Activated CD4-positive, alpha-beta T cell treated with anti-CD3 and anti-CD28 coated beads for 48 hours (primary cell): ENCODE measurements at regions not wholly inside any gene's neighbourhood (a gene's known extent, or its start where the extent isn't known, plus 50 kb on each side); places are given as distances from the start of the nearest gene placed in this dataset.

Experiments used
- DNase-seq: peaks from one replicate; pipeline ENCODE4 v3.0.0-alpha.2; 2020

DNA sequence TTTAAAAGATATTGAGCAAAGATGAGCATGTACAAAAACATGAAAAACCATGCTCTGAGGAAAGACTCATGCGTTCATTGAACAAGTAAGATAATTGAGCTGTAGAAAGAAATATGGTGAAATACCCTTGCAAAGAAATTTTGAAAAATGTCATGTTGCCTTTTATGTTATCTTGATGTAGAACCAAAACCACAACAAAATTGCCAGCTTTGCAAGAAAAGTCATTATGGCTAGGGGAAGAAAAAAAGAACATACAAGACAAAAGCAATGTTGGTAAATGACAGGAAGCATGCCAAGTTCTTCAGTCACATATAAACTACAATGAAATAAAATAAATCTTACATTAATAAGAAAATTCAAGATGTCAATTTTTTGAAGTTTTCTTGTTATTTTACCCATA is 368.0 kb downstream of the IRX1 start:
- DNase-seq, result no peak

DNA sequence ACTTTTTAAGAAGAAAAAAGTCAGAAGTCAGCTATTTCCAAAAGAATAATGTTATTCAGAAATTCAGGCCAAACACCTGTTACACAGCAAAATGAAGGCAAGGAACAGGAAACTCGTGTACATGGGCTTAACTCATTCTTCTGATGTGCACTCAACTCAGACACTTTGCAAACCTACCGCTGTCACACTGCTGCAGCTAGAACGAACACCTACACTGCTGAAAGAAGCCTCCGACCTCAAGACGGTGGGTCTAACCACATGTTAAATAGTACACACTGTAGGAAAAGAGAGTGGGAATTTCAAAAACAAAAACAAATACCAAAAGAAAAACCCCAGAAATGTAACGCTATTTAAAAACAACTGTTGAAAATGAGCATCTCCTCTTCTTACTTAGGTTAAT is 384.5 kb downstream of the IRX1 start:
- DNase-seq, result no peak

DNA sequence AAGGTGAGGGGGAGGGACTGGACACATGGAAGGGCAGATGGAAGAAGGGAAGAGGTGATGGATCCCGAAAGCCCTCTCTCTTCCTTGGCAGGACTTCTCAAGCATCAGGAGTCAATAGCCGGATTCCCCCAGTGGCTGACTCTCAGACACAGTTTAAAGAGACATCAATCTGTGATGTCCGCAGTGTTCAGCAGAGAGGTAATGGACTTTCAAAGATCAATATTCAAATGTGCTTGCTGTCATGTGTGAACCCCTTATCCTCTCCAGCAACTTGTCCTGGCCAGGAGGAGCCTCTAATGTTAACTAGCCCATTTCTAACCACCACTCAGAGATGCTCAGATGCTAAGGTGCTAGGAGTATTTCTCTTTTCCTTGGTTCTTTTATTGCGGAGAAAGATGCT is 392.2 kb downstream of the IRX1 start:
- no peak for DNase-seq

DNA sequence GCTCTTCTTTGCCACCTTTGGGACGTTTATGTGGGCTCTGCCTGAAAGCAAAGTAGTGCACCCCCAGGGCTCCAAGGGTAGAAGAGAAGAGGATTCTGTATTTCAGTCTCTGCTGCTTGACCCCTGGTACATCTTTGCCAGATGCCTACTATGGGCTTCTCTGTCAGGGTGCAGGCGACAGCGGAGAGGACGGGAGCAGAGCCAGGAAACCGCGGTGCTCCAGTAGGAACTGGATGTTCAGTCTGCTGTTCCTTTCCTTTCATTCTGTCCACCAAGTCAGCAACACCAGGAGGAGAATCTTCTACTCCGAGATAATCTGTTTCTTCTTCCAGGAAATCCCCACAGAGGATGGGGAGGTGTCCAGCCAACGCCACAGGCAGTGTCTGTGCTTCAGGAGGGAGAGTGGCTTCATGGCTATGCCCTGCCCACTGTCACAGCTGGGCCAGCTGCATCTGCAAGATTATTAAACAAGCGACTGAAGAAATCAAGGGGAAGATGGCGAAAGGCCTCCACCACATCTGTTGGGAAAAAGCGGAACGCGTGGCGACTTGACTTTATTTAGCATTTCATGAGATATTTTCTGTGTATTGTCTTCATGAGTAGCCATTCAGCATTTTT is 398.3 kb downstream of the IRX1 start:
- no peak for DNase-seq

DNA sequence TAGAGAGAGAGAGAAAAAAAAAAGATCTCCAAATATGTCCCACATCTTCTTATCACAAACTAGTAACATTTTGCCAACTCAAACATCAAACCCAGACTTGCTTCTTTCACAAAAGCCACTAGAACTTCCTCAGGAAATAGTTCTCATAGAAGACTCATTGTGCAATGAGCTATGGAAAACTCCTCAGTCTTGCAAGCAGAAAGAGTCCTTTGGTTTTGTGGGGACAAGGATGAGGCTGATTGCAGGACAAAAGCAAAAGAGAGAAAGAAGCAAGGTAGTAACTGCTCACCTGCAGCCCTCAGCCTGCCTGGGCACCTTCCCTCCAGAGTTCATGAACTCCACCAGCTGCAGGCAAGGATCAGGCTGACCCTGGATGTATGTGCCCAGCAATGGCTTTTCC is 399.0 kb downstream of the IRX1 start:
- no peak for DNase-seq

DNA sequence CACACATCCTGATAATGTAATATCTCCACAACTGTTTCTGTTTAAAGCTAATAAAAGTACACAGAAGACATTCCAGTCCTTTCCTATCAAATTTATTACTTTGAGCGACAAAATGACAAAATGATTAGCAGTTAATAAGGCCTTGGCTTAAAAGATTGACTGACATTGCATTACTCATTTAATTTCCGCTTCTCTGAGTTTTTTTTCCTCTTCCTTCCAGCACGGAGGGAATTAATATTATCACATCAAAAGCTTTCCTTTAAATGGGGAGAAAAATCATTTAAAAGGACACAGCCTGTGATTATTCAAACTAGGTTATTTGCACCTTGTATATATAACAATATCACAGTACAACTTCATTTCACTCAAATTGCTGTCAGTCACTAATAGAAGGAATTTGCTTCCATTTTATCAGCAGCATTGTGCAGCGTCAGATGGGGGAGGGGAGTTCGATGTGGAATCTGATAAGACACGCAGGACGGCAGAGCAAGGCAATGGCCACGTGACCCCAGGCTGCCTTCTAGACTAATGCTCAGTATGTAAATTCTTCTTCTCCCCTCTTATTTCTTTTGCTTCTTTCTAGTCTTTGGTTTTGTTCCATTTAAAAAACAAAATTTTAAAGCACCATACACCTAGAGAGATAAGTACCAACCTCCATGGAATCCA is 400.5 kb downstream of the IRX1 start:
- no peak for DNase-seq

DNA sequence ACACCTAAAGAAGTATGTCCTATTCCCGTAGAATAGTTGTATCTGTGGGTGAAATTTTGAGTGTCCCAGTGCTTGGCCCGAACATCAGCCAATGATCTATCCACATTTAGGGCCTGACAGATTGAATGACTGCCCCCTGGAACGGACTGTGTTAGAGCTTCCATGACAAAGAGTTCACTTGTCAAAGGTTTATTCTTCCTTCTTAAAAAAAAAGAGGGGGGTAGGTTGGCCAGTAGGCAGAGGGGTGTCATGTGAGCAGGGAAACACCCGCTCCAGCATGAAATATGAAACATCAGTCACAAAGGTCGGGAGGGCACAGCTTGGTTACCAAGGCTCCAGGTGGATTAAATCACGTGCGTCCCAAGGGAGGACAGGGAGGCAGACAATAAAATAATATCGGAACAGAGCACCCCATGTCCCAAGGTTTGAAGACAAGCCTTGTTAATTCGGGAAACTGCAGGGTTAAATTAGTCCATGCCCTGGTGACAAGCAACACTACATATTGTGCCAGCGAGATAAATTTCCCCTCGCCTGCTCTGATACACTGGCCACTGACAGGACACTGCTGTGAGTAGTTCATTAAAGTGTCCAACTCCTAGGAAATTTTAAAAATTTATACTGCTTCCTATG is 401.2 kb downstream of the IRX1 start:
- DNase-seq, result no peak

DNA sequence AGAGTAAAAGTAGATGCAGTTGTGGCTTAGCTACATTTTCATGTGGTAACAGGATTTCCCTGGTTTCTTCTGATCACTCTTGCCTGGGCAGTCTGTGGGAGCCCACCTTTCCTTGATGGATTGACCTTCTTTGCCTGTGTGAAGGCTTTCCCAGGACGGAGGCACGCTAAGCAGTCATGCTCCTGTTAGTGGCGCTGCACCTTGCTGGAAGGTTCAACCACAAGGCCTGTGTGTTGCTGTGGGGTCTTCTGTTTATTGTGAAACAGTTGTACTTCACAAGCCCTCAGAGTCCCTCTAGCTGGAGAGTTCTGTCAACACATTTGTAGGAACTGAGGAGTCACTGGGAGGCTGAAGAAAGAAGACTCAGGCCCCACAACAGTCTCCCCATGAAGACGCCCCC is 402.0 kb downstream of the IRX1 start:
- no peak for DNase-seq

DNA sequence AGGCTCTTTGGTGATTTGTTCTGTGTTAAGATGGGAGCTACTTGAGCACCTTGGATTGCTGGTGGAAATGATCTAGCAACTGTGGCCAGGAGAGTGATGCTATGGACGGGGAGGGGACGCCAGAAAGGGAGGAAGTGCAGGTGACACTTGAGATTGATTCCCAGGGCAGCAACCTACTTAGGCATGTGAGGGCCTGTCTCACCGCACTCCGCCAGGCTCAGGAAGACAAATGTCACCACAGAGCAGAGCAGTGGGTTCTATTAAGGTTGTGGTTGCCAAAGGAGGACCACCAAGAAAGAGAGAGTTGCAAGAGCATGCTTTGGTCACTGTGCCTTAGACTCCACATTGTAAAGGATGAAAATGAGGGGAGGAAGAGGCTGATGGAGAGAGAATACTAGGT is 404.3 kb downstream of the IRX1 start:
- no peak for DNase-seq

DNA sequence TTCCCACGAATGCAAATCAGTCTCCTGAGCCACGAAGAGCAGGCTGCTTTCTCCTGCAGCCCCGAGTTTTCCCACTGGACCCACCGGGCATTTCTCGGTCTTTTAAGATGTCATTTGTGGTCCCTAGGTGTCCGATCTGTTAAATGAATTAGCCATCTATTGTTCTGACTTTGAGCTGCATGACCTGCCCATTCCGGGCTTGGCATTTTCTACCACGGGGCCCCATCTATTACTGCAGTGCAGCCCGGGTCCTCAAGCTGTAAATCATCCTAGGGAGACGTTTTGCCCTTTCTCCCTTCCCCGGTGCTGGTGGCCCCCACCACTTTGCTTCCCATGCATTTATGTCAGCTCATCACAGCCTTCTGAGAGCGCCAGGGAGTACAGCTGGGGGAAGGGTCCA is 405.4 kb downstream of the IRX1 start:
- no peak for DNase-seq

DNA sequence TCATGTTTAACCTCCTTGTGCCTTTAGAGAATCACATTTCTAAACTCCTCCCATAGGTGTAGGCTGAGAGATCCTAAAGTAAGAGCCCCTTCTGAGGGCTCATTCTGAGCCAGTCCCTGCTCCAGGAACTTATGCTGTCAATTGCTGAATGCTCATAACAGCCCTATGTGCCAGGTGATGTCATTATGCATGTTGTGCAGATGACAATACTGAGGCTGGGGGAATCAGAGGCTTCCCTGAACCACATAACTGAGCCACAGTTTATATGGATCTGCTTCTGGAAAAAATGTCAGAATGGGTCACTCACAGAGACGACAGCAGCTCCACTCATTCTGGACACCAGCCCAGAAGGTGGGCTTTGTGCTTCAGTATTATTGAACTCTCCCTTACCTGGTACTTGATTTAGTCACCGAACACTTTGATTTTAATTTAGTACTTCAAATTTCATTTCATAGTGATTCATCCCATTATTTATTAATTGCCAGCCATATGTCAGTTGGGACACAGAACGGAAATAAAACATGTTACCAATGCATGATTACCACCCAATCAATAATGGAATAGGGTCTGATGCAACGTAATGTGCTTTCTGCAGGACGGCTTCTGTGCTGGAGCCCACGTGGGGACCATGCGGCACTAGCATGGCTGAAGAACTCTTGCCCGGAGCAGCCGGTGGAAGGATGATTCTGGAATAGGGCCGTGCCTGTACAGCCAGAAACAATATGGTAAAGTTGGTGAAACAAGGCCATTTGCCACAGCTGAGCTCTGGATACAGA is 406.3 kb downstream of the IRX1 start:
- no peak for DNase-seq

DNA sequence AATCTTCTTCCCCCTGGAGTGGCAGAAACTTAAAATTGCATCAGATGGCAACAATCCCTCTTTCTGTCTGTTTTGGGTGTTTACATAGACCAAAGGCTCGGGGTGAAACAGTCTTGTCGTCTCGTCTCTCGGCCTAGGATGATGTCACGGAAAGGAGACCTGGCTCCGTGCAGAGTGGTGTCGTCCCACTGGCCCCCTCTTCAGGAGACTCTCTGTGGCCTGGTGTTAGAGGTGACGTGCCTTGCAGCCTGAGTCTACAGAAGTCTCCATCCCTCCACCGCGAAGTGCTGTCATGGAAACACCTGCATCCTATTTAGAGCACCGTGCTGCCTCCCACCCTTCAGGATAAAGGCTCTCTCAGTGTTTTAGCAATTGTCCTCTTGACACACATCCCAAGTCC is 409.7 kb downstream of the IRX1 start:
- no peak for DNase-seq

DNA sequence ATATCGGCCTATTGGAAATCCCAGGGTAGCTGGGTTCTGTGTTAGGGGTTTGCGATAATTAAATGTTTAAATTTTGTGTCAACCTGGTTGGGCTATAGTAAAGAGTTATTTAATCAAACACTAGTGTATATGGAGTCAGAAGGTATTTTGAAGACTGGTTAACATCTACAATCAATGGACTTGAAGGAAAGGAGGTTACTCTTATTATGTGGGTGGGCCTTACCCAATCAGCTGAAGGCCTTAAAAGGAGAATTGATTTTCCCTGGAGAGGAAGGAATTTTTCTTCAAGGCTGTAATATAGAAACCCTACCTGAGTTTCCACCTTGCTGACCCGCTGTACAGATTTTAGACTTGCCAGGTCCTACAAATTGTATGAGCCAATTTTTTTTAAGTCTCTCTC is 411.4 kb downstream of the IRX1 start:
- DNase-seq, result no peak

DNA sequence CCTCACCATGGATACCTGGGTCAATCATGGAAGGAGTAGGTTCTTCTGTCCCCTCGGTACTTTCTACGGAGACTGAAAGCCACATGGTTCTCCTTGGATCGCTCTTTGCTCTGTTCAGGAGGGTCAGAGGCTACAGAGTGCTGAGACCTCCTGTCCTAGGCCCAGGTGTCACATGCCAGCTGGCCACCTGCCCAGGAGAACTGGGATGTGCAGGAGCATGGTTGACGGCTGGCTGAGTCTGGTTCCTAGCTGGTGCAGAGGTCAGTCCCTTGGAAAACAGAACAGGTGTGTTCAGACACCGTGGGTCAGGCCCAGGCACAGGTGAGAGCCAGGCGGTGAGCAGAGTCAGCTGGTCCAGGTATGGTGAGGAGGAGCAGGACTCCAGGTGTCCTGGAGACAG is 416.3 kb downstream of the IRX1 start:
- DNase-seq, result no peak

DNA sequence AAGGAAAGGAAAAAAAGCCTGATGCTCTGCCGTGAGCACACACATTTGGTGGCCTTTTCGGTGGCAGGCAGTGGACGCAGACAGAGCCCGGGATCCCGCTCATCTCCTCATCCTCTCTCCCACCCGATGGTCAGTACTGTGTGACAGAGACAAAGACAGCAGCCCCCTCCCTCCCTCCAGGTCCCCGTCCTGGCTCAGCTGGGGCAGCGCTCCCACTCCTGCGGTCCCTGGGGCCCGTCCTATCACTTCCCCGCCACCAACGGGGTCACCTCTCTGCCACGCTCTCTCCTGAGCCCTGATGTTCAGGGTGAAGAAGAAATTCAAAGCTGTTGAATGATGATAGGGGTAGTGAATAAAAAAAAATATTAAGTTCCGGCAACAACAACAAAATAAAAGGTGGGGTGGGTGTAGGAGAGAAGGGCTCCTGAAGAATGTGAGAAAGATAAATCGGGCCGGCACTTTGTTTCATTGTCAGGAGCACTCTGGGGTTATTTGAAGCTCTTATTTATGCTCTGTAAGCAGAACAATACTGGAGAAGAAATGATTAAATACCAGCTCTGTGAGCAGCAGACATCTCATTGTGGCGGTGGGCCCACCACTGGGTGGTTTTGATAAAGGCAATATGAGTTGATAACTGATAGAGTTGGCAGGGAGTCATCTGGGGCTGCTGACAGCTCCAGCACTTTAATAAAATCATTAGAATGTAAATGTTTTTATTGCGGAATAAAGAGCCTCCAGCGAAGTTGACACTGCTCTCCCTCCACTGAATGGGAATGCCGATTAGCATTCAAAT is 417.7 kb downstream of the IRX1 start:
- DNase-seq, result no peak

DNA sequence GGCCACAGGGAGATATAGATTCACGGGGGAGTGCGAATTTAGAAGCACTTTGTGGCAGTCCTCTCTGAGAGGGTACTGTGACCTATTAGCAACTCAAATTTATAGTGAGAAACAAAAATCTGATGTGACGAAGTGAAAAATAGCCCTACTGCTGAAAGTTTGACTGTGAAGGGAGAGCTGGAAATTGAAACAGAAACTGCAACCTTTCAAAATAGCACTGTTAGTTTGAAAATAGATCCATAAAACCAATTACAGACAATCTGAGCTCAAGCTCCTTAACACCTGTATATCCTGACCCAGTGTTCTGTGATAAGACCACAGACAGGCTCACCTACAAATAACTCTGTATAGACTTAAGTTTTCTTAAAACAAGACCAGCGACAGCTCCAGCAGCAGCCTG is 420.1 kb downstream of the IRX1 start:
- no peak for DNase-seq

DNA sequence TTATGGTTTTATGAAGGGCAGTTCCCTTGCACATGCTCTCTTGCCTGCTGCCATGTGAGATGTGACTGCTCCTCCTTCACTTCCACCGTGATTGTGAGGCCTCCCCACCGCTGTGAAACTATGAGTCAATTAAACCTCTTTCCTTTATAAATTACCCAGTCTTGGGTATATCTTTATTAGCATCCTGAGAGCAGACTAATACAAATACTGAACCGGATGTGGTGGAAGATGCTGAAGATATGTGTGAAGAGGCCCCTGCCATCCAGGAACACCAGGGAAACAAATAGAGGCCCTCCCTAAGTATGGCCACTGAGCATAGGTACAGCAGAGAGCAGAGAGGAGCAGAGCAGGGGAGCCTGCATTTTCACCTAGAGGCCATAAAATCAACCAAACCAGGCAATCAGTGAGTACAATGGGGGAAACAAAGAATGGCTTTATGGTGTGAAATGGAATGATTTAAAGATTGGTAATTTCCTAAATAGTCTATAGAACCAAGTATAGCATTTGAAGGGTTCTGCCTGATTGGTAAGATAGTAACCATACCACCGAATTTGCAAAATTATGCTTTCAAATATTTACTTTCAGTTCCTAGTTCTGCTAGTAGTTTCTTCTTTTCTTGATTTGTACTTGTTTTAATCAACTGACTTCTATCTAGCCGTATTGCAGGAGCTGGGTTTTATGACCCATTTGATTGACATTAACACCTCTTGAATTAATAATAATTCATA is 421.6 kb downstream of the IRX1 start:
- no peak for DNase-seq

DNA sequence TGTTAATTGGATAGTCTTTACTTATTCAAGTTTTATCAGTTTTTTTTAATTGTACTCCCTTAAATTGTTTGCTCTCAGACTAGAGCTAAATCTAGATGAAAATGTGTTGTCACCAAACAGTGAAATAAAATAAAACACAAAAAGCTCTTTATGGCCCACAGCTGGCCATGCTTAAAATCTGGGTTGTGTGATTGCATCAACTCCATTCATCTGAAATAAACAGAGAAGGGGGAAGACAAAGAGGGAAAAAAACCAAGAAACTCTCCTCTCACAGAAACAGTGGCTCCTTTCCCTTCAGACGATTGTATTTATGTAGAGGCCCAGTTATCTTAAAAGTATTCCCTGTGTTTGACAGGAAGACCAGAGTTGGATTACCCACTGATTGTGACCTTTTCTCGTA is 422.4 kb downstream of the IRX1 start:
- no peak for DNase-seq

DNA sequence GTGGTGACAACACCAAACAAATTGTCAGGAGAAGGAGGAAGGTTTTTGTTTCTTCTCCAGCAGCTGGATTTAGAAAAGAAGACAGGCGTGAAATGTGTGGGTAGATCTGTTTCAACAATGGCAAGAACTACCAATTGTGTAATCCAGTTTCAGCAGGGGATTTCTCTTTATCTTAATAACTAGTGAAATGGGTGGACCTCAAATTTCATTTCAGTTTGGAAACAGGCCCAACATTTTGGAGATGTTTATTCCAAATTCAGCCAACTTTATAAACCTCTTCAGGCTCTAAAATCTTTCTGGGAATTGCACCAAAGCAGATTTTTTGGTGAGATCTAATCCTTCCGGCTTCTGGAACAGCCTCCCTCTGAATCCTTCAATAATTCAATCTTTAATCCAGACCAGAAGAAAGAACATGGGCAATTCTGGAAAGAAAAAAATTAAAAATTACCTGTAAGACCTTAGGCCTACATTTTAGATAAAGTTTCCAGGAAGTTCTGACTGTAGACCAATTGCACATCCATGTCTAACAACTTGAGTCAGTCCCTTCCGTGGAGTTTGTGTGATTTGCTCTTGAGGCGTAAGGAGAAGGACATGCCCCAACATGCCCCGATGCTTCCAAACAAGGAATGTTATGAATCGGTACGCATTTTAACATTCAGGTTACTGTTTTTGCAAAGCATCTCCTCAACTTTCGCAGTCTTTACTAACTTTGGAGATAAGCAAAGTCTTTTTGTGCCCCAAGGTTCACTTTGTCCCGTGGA is 423.6 kb downstream of the IRX1 start:
- no peak for DNase-seq

DNA sequence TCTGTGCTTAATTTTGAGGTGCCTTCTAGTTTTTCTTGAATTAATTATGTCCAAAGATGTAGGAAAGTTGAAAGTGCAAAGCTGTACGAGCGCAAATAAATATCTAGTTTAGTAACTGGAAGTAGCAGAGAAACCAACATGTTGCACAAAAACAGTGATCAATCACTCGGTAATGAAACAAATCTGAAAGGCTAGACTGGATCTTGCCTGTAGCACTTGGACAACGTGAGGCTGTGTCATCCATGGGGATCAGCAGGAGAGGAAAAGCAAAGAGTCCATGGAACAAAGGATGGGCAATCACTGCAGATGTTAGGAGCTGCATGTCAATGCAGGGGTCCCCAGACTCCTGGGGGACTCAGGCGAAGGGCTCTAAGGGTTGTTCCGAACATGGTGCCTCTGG is 424.2 kb downstream of the IRX1 start:
- DNase-seq, result no peak

DNA sequence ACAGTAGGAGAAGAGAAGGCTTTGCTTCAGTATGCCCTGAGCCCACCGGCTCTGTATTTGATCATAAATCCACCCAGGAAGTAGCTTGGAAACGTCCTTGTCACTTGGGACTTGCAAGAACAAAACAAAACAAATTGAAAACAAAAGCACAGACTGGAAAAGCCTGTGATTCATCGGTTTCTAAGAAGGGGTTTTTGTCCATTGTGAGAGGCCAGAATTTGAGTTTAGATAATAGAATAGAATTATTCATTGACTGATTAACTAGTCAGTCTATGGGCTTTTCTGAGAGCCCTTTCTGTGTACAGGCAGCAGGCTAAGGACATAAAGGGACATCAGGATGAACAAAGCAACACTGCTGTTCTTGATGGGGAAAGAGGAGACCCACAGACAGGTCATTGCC is 424.8 kb downstream of the IRX1 start:
- no peak for DNase-seq
